WERI-Rb-1 (cell line): ENCODE measurements at regions not wholly inside any gene's neighbourhood (a gene's known extent, or its start where the extent isn't known, plus 50 kb on each side); places are given as distances from the start of the nearest gene placed in this dataset.

Experiments
- DNase-seq: peaks from one replicate; pipeline ENCODE4 v3.0.0-alpha.2; 2020
- H3K27ac ChIP-seq: fragments of 250-450 bp; sonication (Bioruptor Pico); 2 replicates; pipeline ENCODE4 v1.5.1; 2020; ENCODE audit warnings: mild to moderate bottlenecking, moderate library complexity
- H3K27me3 ChIP-seq: fragments of 250-450 bp; sonication (Bioruptor Pico); 2 replicates; pipeline ENCODE4 v1.5.1; 2021; ENCODE audit warnings: mild to moderate bottlenecking, low read depth, moderate library complexity; ENCODE audit not compliant: insufficient read depth, severe bottlenecking
- H3K36me3 ChIP-seq: fragments of 250-450 bp; sonication (Bioruptor Pico); 2 replicates; pipeline ENCODE4 v1.5.1; 2020; ENCODE audit warnings: mild to moderate bottlenecking, moderate library complexity
- H3K4me3 ChIP-seq: 2 replicates; pipeline ENCODE4 v1.5.1; 2011; ENCODE audit warnings: low read depth, mild to moderate bottlenecking, control low read depth, low read length
- H3K9me3 ChIP-seq: fragments of 250-450 bp; sonication (Bioruptor Pico); 2 replicates; pipeline ENCODE4 v1.5.1; 2021; ENCODE audit warnings: mild to moderate bottlenecking, moderate library complexity; ENCODE audit not compliant: severe bottlenecking
- CTCF ChIP-seq: IDR thresholded peaks from 2 replicates; pipeline ENCODE4 v1.5.1; 2011; ENCODE audit warnings: low read depth, mild to moderate bottlenecking, control low read depth, inconsistent platforms, low read length

GRCh38 chr10:109183366-109183765, 739.9 kb downstream of the XPNPEP1 start:
- H3K36me3 ChIP-seq = no peaks in the 10 kb centered on the region
- H3K27me3 ChIP-seq = no peaks in the 10 kb centered on the region
- TF ChIP-seq CTCF = no peak
- H3K9me3 ChIP-seq = no peaks in the 10 kb centered on the region
- no peak overlapping the region for H3K4me3 ChIP-seq
- H3K27ac ChIP-seq = no peak overlapping the region
- no peak for DNase-seq

GRCh38 chr10:109178591-109178990, 744.7 kb downstream of the XPNPEP1 start:
- Histone ChIP-seq H3K27me3 (no peaks in the 10 kb centered on the region), H3K27ac (no peak overlapping the region), H3K9me3 (no peaks in the 10 kb centered on the region), H3K36me3 (no peaks in the 10 kb centered on the region), H3K4me3 (no peak overlapping the region)
- no peak for DNase-seq
- TF ChIP-seq CTCF = no peak

GRCh38 chr10:109174526-109174925, 748.8 kb downstream of the XPNPEP1 start:
- no peak for TF ChIP-seq CTCF
- no peak overlapping the region for H3K4me3 ChIP-seq
- H3K27me3 ChIP-seq = no peaks in the 10 kb centered on the region
- H3K9me3 ChIP-seq = no peaks in the 10 kb centered on the region
- H3K27ac ChIP-seq = no peak overlapping the region
- DNase-seq = no peak
- H3K36me3 ChIP-seq = no peaks in the 10 kb centered on the region

- H3K27me3 ChIP-seq = no peaks in the 10 kb centered on the region
- no peak for DNase-seq
- no peaks in the 10 kb centered on the region for H3K9me3 ChIP-seq
- no peak overlapping the region for H3K4me3 ChIP-seq
- H3K27ac ChIP-seq = no peak overlapping the region
- TF ChIP-seq CTCF = no peak
- no peaks in the 10 kb centered on the region for H3K36me3 ChIP-seq
Measured at GRCh38 chr10:109173937-109174336, 749.4 kb downstream of the XPNPEP1 start.

- DNase-seq = no peak
- Histone ChIP-seq H3K27ac (no peak overlapping the region), H3K27me3 (no peaks in the 10 kb centered on the region), H3K36me3 (no peaks in the 10 kb centered on the region), H3K9me3 (no peaks in the 10 kb centered on the region), H3K4me3 (no peak overlapping the region)
- TF ChIP-seq CTCF = no peak
Measured at GRCh38 chr10:109173121-109173520, 750.2 kb downstream of the XPNPEP1 start.

GRCh38 chr10:109166935-109167334, 756.4 kb downstream of the XPNPEP1 start:
- no peaks in the 10 kb centered on the region for H3K9me3 ChIP-seq
- no peak overlapping the region for H3K27ac ChIP-seq
- no peak for TF ChIP-seq CTCF
- no peaks in the 10 kb centered on the region for H3K27me3 ChIP-seq
- DNase-seq = no peak
- no peaks in the 10 kb centered on the region for H3K36me3 ChIP-seq
- H3K4me3 ChIP-seq = no peak overlapping the region
